H1 (cell line): ENCODE measurements at regions not wholly inside any gene's neighbourhood (a gene's known extent, or its start where the extent isn't known, plus 50 kb on each side); places are given as distances from the start of the nearest gene placed in this dataset.

Source experiments
- CTCF ChIA-PET: fragments of 300-600 bp; sonication (Branson Sonifier 250); formaldehyde crosslinking; loops from one replicate; lab custom pipeline; 2021; ENCODE audit not compliant: partially characterized antibody; lab: Charles Lee
- POLR2A ChIA-PET: fragments of 300-600 bp; sonication (Branson Sonifier 250); formaldehyde crosslinking; loops from one replicate; lab custom pipeline; 2021; ENCODE audit warnings: inconsistent platforms; ENCODE audit not compliant: partially characterized antibody; lab: Charles Lee
- DNase-seq, 2 experiments: peaks; one replicate each; pipeline versions ENCODE4 v3.0.0 to v3.0.0-alpha.2; 2010 to 2022; ENCODE audit warnings: low spot score in 2 of 2, low read depth in 1 of 2, mixed read lengths in 1 of 2
- FAIRE-seq: peaks from 2 replicates; lab custom pipeline; 2011; peaks lifted over from hg19 to GRCh38; lab: Jason Lieb, UNC
- H2AFZ ChIP-seq: 2 replicates; pipeline ENCODE4 v1.8.1; 2012; ENCODE audit warnings: low read length, inconsistent platforms
- H2AK5ac ChIP-seq: 2 replicates; pipeline ENCODE4 v1.6.1; 2013; ENCODE audit warnings: low read depth, low read length
- H2BK120ac ChIP-seq: replicated peaks from 2 replicates; pipeline ENCODE3; 2013; ENCODE audit warnings: low read depth, low read length, inconsistent platforms
- H2BK12ac ChIP-seq: 2 replicates; pipeline ENCODE4 v1.6.1; 2013; ENCODE audit warnings: low read depth, low read length
- H2BK15ac ChIP-seq: 2 replicates; pipeline ENCODE4 v1.6.1; 2013; ENCODE audit warnings: low read length
- H2BK20ac ChIP-seq: 2 replicates; pipeline ENCODE4 v1.6.1; 2013; ENCODE audit warnings: low read length
- H2BK5ac ChIP-seq: 2 replicates; pipeline ENCODE4 v1.6.1; 2013; ENCODE audit warnings: low read depth, low read length
- H3K14ac ChIP-seq: 2 replicates; pipeline ENCODE4 v1.6.1; 2013; ENCODE audit warnings: inconsistent platforms; ENCODE audit not compliant: insufficient read length
- H3K18ac ChIP-seq: 2 replicates; pipeline ENCODE4 v1.6.1; 2013; ENCODE audit warnings: low read length; ENCODE audit errors: extremely low read depth
- H3K23ac ChIP-seq: 2 replicates; pipeline ENCODE4 v1.6.1; 2013; ENCODE audit warnings: inconsistent platforms; ENCODE audit not compliant: insufficient read length
- H3K23me2 ChIP-seq: 2 replicates; pipeline ENCODE4 v1.6.1; 2013; ENCODE audit warnings: low read depth, low read length
- H3K27ac ChIP-seq: 2 replicates; pipeline ENCODE4 v1.6.1; 2011; ENCODE audit warnings: low read depth, low read length, inconsistent platforms
- H3K27me3 ChIP-seq, 4 experiments: replicated peaks in 1 of 4; 1 replicate in 1 of 4; 2 replicates in 3 of 4; pipeline versions ENCODE4 v1.6.1 to v1.8.1; 2011 to 2013; ENCODE audit warnings: low read length in 3 of 4, mild to moderate bottlenecking in 3 of 4, inconsistent platforms in 2 of 4, mixed read lengths in 2 of 4, moderate library complexity in 1 of 4; ENCODE audit not compliant: control insufficient read depth in 3 of 4, insufficient read depth in 3 of 4; ENCODE audit errors: extremely low read depth in 1 of 4
- H3K36me3 ChIP-seq, 4 experiments: 2 replicates each; pipeline versions ENCODE4 v1.6.1 to v1.8.1; 2011 to 2013; ENCODE audit warnings: mild to moderate bottlenecking in 4 of 4, low read length in 3 of 4, moderate library complexity in 2 of 4, control low read depth in 1 of 4, inconsistent platforms in 1 of 4; ENCODE audit not compliant: insufficient read depth in 4 of 4, control insufficient read depth in 2 of 4
- H3K4ac ChIP-seq: replicated peaks from 2 replicates; pipeline ENCODE3; 2013; ENCODE audit warnings: low read length, low read depth, mixed read lengths, inconsistent platforms; ENCODE audit not compliant: insufficient read length
- H3K4me1 ChIP-seq, 4 experiments: replicated peaks in 1 of 4; 1 replicate in 1 of 4; 2 replicates in 3 of 4; pipeline versions ENCODE4 v1.6.1 to v1.8.1; 2011 to 2013; ENCODE audit warnings: low read length in 3 of 4, inconsistent platforms in 2 of 4, mixed read lengths in 1 of 4; ENCODE audit not compliant: insufficient read depth in 4 of 4, control insufficient read depth in 3 of 4
- H3K4me2 ChIP-seq, 2 experiments: 2 replicates each; pipeline versions ENCODE4 v1.6.1 to v1.8.1; 2011 to 2013; ENCODE audit warnings: low read depth in 2 of 2, low read length in 2 of 2, control low read depth in 1 of 2, inconsistent platforms in 1 of 2, mild to moderate bottlenecking in 1 of 2; ENCODE audit not compliant: insufficient read depth in 1 of 2
- H3K4me3 ChIP-seq, 4 experiments: fragments of 200-600, 300-600 bp in 1 of 4; sonication (generic), shearing (Covaris generic), sonication (Bioruptor Twin) in 1 of 4; 2 replicates each; pipeline versions ENCODE4 v1.5.1 to v1.8.1; 2011 to 2016; ENCODE audit warnings: low read length in 4 of 4, low read depth in 3 of 4, control low read depth in 2 of 4, inconsistent platforms in 2 of 4, mild to moderate bottlenecking in 2 of 4, mixed read lengths in 1 of 4, moderate library complexity in 1 of 4; ENCODE audit not compliant: insufficient read depth in 2 of 4; ENCODE audit errors: extremely low read depth in 1 of 4
- H3K56ac ChIP-seq: replicated peaks from 2 replicates; pipeline ENCODE3; 2013; ENCODE audit warnings: low read depth, mild to moderate bottlenecking, mixed read lengths, low read length, inconsistent platforms; ENCODE audit not compliant: insufficient read length
- H3K79me1 ChIP-seq: 2 replicates; pipeline ENCODE4 v1.6.1; 2013; ENCODE audit warnings: low read depth, low read length, control low read depth
- H3K79me2 ChIP-seq, 2 experiments: 2 replicates each; pipeline versions ENCODE4 v1.6.1 to v1.8.1; 2012 to 2013; ENCODE audit warnings: low read length in 2 of 2, mild to moderate bottlenecking in 2 of 2, inconsistent platforms in 1 of 2; ENCODE audit not compliant: insufficient read depth in 2 of 2, control insufficient read depth in 1 of 2
- H3K9ac ChIP-seq, 4 experiments: replicated peaks in 1 of 4; 1 replicate in 1 of 4; 2 replicates in 3 of 4; pipeline versions ENCODE4 v1.6.1 to v1.8.1; 2011 to 2013; ENCODE audit warnings: low read depth in 3 of 4, low read length in 3 of 4, control low read depth in 2 of 4, mild to moderate bottlenecking in 2 of 4, moderate library complexity in 2 of 4, inconsistent platforms in 1 of 4; ENCODE audit errors: extremely low read depth in 1 of 4
- H3K9me3 ChIP-seq, 2 experiments: 2 replicates each; pipeline versions ENCODE4 v1.6.1 to v1.8.1; 2012 to 2013; ENCODE audit warnings: mild to moderate bottlenecking in 2 of 2, moderate library complexity in 2 of 2, control low read depth in 1 of 2, inconsistent platforms in 1 of 2, low read depth in 1 of 2, low read length in 1 of 2, mixed read lengths in 1 of 2; ENCODE audit not compliant: insufficient read depth in 2 of 2
- H4K20me1 ChIP-seq, 2 experiments: replicated peaks in 1 of 2; 2 replicates each; pipeline versions ENCODE3 to v1.8.1; 2011 to 2013; ENCODE audit warnings: inconsistent platforms in 2 of 2, low read length in 2 of 2, mild to moderate bottlenecking in 1 of 2; ENCODE audit not compliant: insufficient read depth in 2 of 2, control insufficient read depth in 1 of 2
- H4K5ac ChIP-seq: 2 replicates; pipeline ENCODE4 v1.6.1; 2013; ENCODE audit warnings: low read length, low read depth, mixed read lengths, inconsistent platforms; ENCODE audit not compliant: insufficient read length
- H4K8ac ChIP-seq: 2 replicates; pipeline ENCODE4 v1.8.0; 2013; ENCODE audit warnings: mild to moderate bottlenecking, moderate library complexity, low read length, inconsistent platforms; ENCODE audit not compliant: insufficient read depth; ENCODE audit errors: extremely low read depth
- H4K91ac ChIP-seq: replicated peaks from 2 replicates; pipeline ENCODE3; 2013; ENCODE audit warnings: low read length, mixed read lengths, inconsistent platforms; ENCODE audit not compliant: insufficient read length
- CHD1 ChIP-seq: IDR thresholded peaks from 2 replicates; pipeline ENCODE4 v1.6.1; 2012; ENCODE audit warnings: low read depth, low read length, improper control_type of control experiment
- EP300 ChIP-seq, 2 experiments: IDR thresholded peaks; 1 replicate in 1 of 2; 2 replicates in 1 of 2; pipeline ENCODE4 v1.6.1; 2011 to 2012; ENCODE audit warnings: low read depth in 2 of 2, low read length in 2 of 2, mild to moderate bottlenecking in 2 of 2, borderline replicate concordance in 1 of 2, inconsistent platforms in 1 of 2, moderate library complexity in 1 of 2
- GTF2F1 ChIP-seq: IDR thresholded peaks from 2 replicates; pipeline ENCODE4 v1.6.1; 2012; ENCODE audit warnings: low read depth, low read length, improper control_type of control experiment, borderline replicate concordance
- KDM5A ChIP-seq: fragments of 200-600 bp; IDR thresholded peaks from 2 replicates; pipeline ENCODE4 v1.7.1; 2012; ENCODE audit warnings: mild to moderate bottlenecking, low read length, inconsistent platforms, mixed read lengths
- NRF1 ChIP-seq: IDR thresholded peaks from 2 replicates; pipeline ENCODE4 v1.6.1; 2011; ENCODE audit warnings: mild to moderate bottlenecking, low read depth, low read length, improper control_type of control experiment
- POLR2A ChIP-seq, 2 experiments: IDR thresholded peaks; 1 replicate in 1 of 2; 2 replicates in 1 of 2; pipeline ENCODE4 v1.6.1; 2011; ENCODE audit warnings: low read depth in 2 of 2, low read length in 2 of 2, mild to moderate bottlenecking in 2 of 2; ENCODE audit errors: control extremely low read depth in 1 of 2
- SIRT6 ChIP-seq: IDR thresholded peaks from one replicate; pipeline ENCODE4 v1.7.1; 2012; ENCODE audit warnings: low read length, inconsistent platforms
- SIX5 ChIP-seq: IDR thresholded peaks from 2 replicates; pipeline ENCODE4 v1.6.1; 2011; ENCODE audit warnings: mild to moderate bottlenecking, low read depth, low read length
- TBP ChIP-seq: IDR thresholded peaks from 2 replicates; pipeline ENCODE4 v1.6.1; 2011; ENCODE audit warnings: low read depth, low read length, improper control_type of control experiment
- WGBS, 2 experiments: shearing (Covaris generic) in 1 of 2; methylation state at CpG; one replicate each; pipeline versions ENCODE4 v1.1.6 to v1.1.7; 2013 to 2015; ENCODE audit warnings: low lambda C conversion rate in 2 of 2, mixed read lengths in 2 of 2, inconsistent platforms in 1 of 2, low coverage in 1 of 2, missing lambda C conversion rate in 1 of 2; ENCODE audit not compliant: insufficient replicate concordance in 2 of 2, insufficient coverage in 1 of 2, insufficient read length in 1 of 2; ENCODE audit errors: extremely low coverage in 1 of 2, missing lambda C conversion rate in 1 of 2; 5-methylcytosine and 5-hydroxymethylcytosine counted together
- TF ChIP-seq, protein P1 (sequence below): IDR thresholded peaks from 2 replicates; pipeline ENCODE4 v1.6.1; 2012; ENCODE audit warnings: inconsistent platforms
- TF ChIP-seq, protein P2 (sequence below): IDR thresholded peaks from 2 replicates; pipeline ENCODE4 v1.6.1; 2011; ENCODE audit warnings: low read depth, mild to moderate bottlenecking, low read length; ENCODE audit not compliant: insufficient read depth

GRCh38 chr7:418636-419280 is 100.9 kb downstream of the PDGFA start:
- Histone ChIP-seq H3K14ac (no peak overlapping the region), H2BK5ac (no peak overlapping the region), H4K5ac (no peak overlapping the region), H3K4ac (no peak overlapping the region), H3K4me1 (peaks cover 0 to 12% (median 5%) of the 10 kb centered on the region in 4 experiments; a peak in 6 of 7 replicates), H3K18ac (no peak overlapping the region), H2BK15ac (no peak overlapping the region), H3K27me3 (no peaks in the 10 kb centered on the region; a peak in 1 of 7 replicates), H3K79me1 (0 out of 2 replicates have a peak, but pooled peaks cover 1% of the 10 kb centered on the region), H3K27ac (no peak overlapping the region), H3K9me3 (peaks cover 9 to 12% of the 10 kb centered on the region in 2 experiments), H3K36me3 (no peaks in the 10 kb centered on the region), H4K20me1 (no peaks in the 10 kb centered on the region), H2AK5ac (no peak overlapping the region), H2AFZ (no peak overlapping the region), H3K4me2 (no peak overlapping the region), H3K23ac (no peak overlapping the region), H2BK120ac (no peak overlapping the region), H2BK20ac (no peak overlapping the region), H3K4me3 (no peak overlapping the region), H3K56ac (no peak overlapping the region), H4K8ac (no peak overlapping the region), H3K23me2 (no peaks in the 10 kb centered on the region), H3K79me2 (no peaks in the 10 kb centered on the region), H2BK12ac (no peak overlapping the region), H3K9ac (no peak overlapping the region), H4K91ac (no peak overlapping the region)
- 82% methylated on average over 11 of the region's 11 CpGs; no CpG with 5 or more reads in 1 of the 2 experiments for WGBS, 2 experiments
- FAIRE-seq (no peak), DNase-seq (no peak)
- ChIA-PET POLR2A (interaction anchor here (0.6 kb wide), 1 partner anchor 44 kb away, joined by 3 read pairs; no protein-coding TSS in a partner anchor), CTCF (no interaction called here)
- TF ChIP-seq EP300 (IDR thresholded peaks at IDR 0.05; ENCODE audit: borderline replicate concordance in 1 of 2, low read depth in 2 of 2, low read length in 2 of 2) = no peak
- no peak for TF ChIP-seq NRF1
- TF ChIP-seq TBP = no peak
- TF ChIP-seq, protein P1, sequence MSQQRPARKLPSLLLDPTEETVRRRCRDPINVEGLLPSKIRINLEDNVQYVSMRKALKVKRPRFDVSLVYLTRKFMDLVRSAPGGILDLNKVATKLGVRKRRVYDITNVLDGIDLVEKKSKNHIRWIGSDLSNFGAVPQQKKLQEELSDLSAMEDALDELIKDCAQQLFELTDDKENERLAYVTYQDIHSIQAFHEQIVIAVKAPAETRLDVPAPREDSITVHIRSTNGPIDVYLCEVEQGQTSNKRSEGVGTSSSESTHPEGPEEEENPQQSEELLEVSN = no peak
- TF ChIP-seq SIX5 = no peak
- no peak for TF ChIP-seq CHD1
- no peak for TF ChIP-seq POLR2A (IDR thresholded peaks at IDR 0.05; ENCODE audit: control extremely low read depth in 1 of 2, low read depth in 2 of 2, low read length in 2 of 2)
- no peak for TF ChIP-seq SIRT6
- TF ChIP-seq GTF2F1 = no peak
- no peak for TF ChIP-seq KDM5A
- TF ChIP-seq, protein P2, sequence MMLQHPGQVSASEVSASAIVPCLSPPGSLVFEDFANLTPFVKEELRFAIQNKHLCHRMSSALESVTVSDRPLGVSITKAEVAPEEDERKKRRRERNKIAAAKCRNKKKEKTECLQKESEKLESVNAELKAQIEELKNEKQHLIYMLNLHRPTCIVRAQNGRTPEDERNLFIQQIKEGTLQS = no peak
